Dermis blood vessel endothelial cell (primary cell): ENCODE measurements at regions not wholly inside any gene's neighbourhood (a gene's known extent, or its start where the extent isn't known, plus 50 kb on each side); places are given as distances from the start of the nearest gene placed in this dataset.
"Not testable (repeated sequence)": the region's sequence is repeated elsewhere in the genome, so short reads cannot be mapped to it uniquely, and the experiment has no call there.

Experiments used
- DNase-seq: peaks from one replicate; pipeline ENCODE4 v3.0.0; 2010

- no peak for DNase-seq
Observed at GRCh38 chr4:67328393-67328792, 216.9 kb downstream of the CENPC start.

- DNase-seq, result no peak
Observed at GRCh38 chr4:67328018-67328278, 217.4 kb downstream of the CENPC start.

GRCh38 chr4:67327245-67328017 lies 217.9 kb downstream of the CENPC start:
- peak; percentile 69 for DNase-seq

- no peak for DNase-seq
Observed at GRCh38 chr4:67325791-67326190, 219.5 kb downstream of the CENPC start.

GRCh38 chr4:67320645-67321044 lies 224.7 kb downstream of the CENPC start:
- no peak for DNase-seq

- not testable (repeated sequence) for DNase-seq
Observed at GRCh38 chr4:67319607-67320006, 225.7 kb downstream of the CENPC start.

- not testable (repeated sequence) for DNase-seq
Observed at GRCh38 chr4:67300497-67301185, 244.7 kb downstream of the CENPC start.

GRCh38 chr4:67292636-67293035 lies 252.7 kb downstream of the CENPC start:
- no peak for DNase-seq

- no peak for DNase-seq
Observed at GRCh38 chr4:67292045-67292444, 253.3 kb downstream of the CENPC start.

GRCh38 chr4:67291644-67292043 lies 253.7 kb downstream of the CENPC start:
- DNase-seq, result no peak

- no peak for DNase-seq
Observed at GRCh38 chr4:67288964-67289363, 256.3 kb downstream of the CENPC start.

- no peak for DNase-seq
Observed at GRCh38 chr4:67286724-67287123, 258.6 kb downstream of the CENPC start.

- DNase-seq, result no peak
Observed at GRCh38 chr4:67282749-67283148, 262.6 kb downstream of the CENPC start.

- no peak for DNase-seq
Observed at GRCh38 chr4:67275179-67275750, 270.0 kb downstream of the CENPC start.

GRCh38 chr4:67274671-67275070 lies 270.6 kb downstream of the CENPC start:
- not testable (repeated sequence) for DNase-seq

- DNase-seq, result no peak
Observed at GRCh38 chr4:67273666-67274065, 271.6 kb downstream of the CENPC start.

GRCh38 chr4:67261971-67262370 lies 283.3 kb downstream of the CENPC start:
- DNase-seq, result no peak

- DNase-seq, result no peak
Observed at GRCh38 chr4:67256388-67257043, 288.8 kb downstream of the CENPC start.

GRCh38 chr4:67250131-67250896 lies 295.0 kb downstream of the CENPC start:
- no peak for DNase-seq

GRCh38 chr4:67236788-67237187 lies 308.5 kb downstream of the CENPC start:
- DNase-seq, result no peak

- DNase-seq, result no peak
Observed at GRCh38 chr4:67236318-67236717, 309.0 kb downstream of the CENPC start.

- DNase-seq, result no peak
Observed at GRCh38 chr4:67234296-67234695, 311.0 kb downstream of the CENPC start.

- no peak for DNase-seq
Observed at GRCh38 chr4:67229148-67229547, 316.2 kb downstream of the CENPC start.
